ENCODE measurements at regions not wholly inside any gene's neighbourhood (a gene's known extent, or its start where the extent isn't known, plus 50 kb on each side); places are given as distances from the start of the nearest gene placed in this dataset.

DNA sequence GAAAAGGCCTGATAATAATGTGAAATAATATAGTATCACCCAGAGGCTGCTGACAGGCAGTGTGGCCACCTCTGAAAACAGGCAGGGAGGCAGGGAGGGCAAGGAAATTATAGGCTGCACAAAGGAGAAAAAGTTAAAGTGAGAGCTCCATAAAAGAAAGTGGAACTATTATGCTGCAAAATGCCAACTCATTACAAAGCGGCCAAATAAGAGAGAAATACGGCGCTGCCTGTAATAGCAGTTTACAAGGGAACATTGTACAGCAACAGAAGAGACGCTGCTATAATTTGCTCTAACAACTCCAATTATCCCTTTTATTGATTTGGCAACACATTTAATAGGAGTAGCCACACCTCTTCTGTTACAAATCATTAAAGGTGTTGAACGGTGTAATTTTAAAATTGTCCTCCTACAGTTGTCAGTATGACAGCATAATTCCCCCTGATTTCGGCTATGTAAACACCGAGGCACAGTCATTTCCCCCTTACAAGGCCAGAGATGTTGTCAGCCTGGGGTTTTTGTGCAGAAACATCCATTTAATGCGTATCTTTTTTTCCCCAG is 120.3 kb downstream of the MRM1 start:
- Histone ChIP-seq H3F3A (ENCODE audit: low read length, unreplicated experiment) (no peaks in the 10 kb centered on the region), H3K9me3 (ENCODE audit: low read length) (no peaks in the 10 kb centered on the region), H3K36me3 (ENCODE audit: low read depth, low read length) (no peaks in the 10 kb centered on the region), H2AFZ (ENCODE audit: low read length) (peak overlapping the region; percentile 78), H3K9me2 (replicated peaks; ENCODE audit: low read length) (no peaks in the 10 kb centered on the region), H3K4me1 (ENCODE audit: insufficient read depth, low read length) (0 out of 2 replicates have a peak, but pooled peaks cover 5% of the 10 kb centered on the region), H4K20me1 (ENCODE audit: low read length) (no peaks in the 10 kb centered on the region), H3K4me3 (ENCODE audit: low read length) (peak overlapping the region; percentile 58), H3K27ac (ENCODE audit: low read length) (no peak overlapping the region), H3K9ac (ENCODE audit: low read length) (no peak overlapping the region), H3K4me2 (ENCODE audit: low read length) (peak overlapping the region; percentile 81), H3K79me2 (ENCODE audit: low read length) (no peaks in the 10 kb centered on the region), H3K27me3 (ENCODE audit: low read length) (no peaks in the 10 kb centered on the region)
- BruUV-seq (replicated peaks): no TSS peak
- ATAC-seq: peak; percentile 22
- CTCF ChIA-PET: no interaction called here
- TF ChIP-seq EZH2 (IDR thresholded peaks at IDR 0.05; ENCODE audit: low read length, unreplicated experiment) (no peak), EZH2phosphoT487 (IDR thresholded peaks at IDR 0.05; ENCODE audit: borderline replicate concordance, low read length) (no peak)
- TF ChIP-seq, protein P1, sequence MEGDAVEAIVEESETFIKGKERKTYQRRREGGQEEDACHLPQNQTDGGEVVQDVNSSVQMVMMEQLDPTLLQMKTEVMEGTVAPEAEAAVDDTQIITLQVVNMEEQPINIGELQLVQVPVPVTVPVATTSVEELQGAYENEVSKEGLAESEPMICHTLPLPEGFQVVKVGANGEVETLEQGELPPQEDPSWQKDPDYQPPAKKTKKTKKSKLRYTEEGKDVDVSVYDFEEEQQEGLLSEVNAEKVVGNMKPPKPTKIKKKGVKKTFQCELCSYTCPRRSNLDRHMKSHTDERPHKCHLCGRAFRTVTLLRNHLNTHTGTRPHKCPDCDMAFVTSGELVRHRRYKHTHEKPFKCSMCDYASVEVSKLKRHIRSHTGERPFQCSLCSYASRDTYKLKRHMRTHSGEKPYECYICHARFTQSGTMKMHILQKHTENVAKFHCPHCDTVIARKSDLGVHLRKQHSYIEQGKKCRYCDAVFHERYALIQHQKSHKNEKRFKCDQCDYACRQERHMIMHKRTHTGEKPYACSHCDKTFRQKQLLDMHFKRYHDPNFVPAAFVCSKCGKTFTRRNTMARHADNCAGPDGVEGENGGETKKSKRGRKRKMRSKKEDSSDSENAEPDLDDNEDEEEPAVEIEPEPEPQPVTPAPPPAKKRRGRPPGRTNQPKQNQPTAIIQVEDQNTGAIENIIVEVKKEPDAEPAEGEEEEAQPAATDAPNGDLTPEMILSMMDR (conservative IDR thresholded peaks at IDR 0.05; ENCODE audit: low read depth, low read length): no peak
- intact Hi-C loops (cut with micrococcal nuclease): no loop called here
- POLR2A ChIA-PET (ENCODE audit: unreplicated experiment): no interaction called here
- DNase-seq: no peak

GRCh38 chr17:36722121-36722902 is 120.9 kb downstream of the MRM1 start:
- Histone ChIP-seq H3F3A (ENCODE audit: low read length, unreplicated experiment) (no peaks in the 10 kb centered on the region), H3K4me3 (ENCODE audit: low read length) (peak overlapping the region; percentile 58), H3K9me3 (ENCODE audit: low read length) (no peaks in the 10 kb centered on the region), H3K27me3 (ENCODE audit: low read length) (no peaks in the 10 kb centered on the region), H2AFZ (ENCODE audit: low read length) (peak overlapping the region; percentile 78), H3K36me3 (ENCODE audit: low read depth, low read length) (no peaks in the 10 kb centered on the region), H3K9me2 (replicated peaks; ENCODE audit: low read length) (no peaks in the 10 kb centered on the region), H3K79me2 (ENCODE audit: low read length) (no peaks in the 10 kb centered on the region), H4K20me1 (ENCODE audit: low read length) (no peaks in the 10 kb centered on the region), H3K4me2 (ENCODE audit: low read length) (peak overlapping the region; percentile 81), H3K27ac (ENCODE audit: low read length) (no peak overlapping the region), H3K4me1 (ENCODE audit: insufficient read depth, low read length) (0 out of 2 replicates have a peak, but pooled peaks cover 5% of the 10 kb centered on the region), H3K9ac (ENCODE audit: low read length) (no peak overlapping the region)
- POLR2A ChIA-PET (ENCODE audit: unreplicated experiment): no interaction called here
- intact Hi-C loops (cut with micrococcal nuclease): no loop called here
- CTCF ChIA-PET: no interaction called here
- BruUV-seq (replicated peaks): no TSS peak
- ATAC-seq (peak; percentile 80), DNase-seq (peak; percentile 33)
- TF ChIP-seq EZH2phosphoT487 (IDR thresholded peaks at IDR 0.05; ENCODE audit: borderline replicate concordance, low read length) (no peak), EZH2 (IDR thresholded peaks at IDR 0.05; ENCODE audit: low read length, unreplicated experiment) (no peak)
- TF ChIP-seq, protein P1 (conservative IDR thresholded peaks at IDR 0.05; ENCODE audit: low read depth, low read length): no peak

DNA sequence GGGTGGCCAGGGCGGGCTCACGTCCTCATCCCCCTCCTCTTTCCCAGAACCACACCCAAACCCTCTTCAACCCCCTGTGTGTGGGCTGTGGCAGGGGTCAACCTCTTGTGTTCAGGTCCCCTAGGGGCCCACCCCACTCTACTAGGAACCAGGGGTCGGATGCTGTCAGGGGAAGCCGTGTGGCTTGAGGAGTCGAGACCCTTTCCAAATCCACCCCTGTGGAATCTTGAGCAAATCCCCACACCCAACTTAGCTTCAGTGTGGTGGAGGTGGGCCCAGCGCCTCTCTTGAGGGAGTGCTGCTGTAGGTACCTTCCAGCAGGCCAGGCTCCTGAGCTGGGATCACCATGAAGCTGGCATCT is 121.5 kb downstream of the MRM1 start:
- Histone ChIP-seq H3K27me3 (ENCODE audit: low read length) (no peaks in the 10 kb centered on the region), H3K9ac (ENCODE audit: low read length) (no peak overlapping the region), H3K9me2 (replicated peaks; ENCODE audit: low read length) (no peaks in the 10 kb centered on the region), H3K36me3 (ENCODE audit: low read depth, low read length) (no peaks in the 10 kb centered on the region), H3K4me2 (ENCODE audit: low read length) (no peak overlapping the region), H3K79me2 (ENCODE audit: low read length) (no peaks in the 10 kb centered on the region), H3K4me1 (ENCODE audit: insufficient read depth, low read length) (0 out of 2 replicates have a peak, but pooled peaks cover 5% of the 10 kb centered on the region), H3K9me3 (ENCODE audit: low read length) (no peaks in the 10 kb centered on the region), H2AFZ (ENCODE audit: low read length) (peak overlapping the region; percentile 78; the same call in 1 of the 2 replicates), H3F3A (ENCODE audit: low read length, unreplicated experiment) (no peaks in the 10 kb centered on the region), H3K4me3 (ENCODE audit: low read length) (no peak overlapping the region), H3K27ac (ENCODE audit: low read length) (no peak overlapping the region), H4K20me1 (ENCODE audit: low read length) (no peaks in the 10 kb centered on the region)
- ATAC-seq (no peak), DNase-seq (no peak)
- intact Hi-C loops (cut with micrococcal nuclease): no loop called here
- TF ChIP-seq, protein P1 (conservative IDR thresholded peaks at IDR 0.05; ENCODE audit: low read depth, low read length): no peak
- TF ChIP-seq EZH2phosphoT487 (IDR thresholded peaks at IDR 0.05; ENCODE audit: borderline replicate concordance, low read length): no peak
- TF ChIP-seq EZH2 (IDR thresholded peaks at IDR 0.05; ENCODE audit: low read length, unreplicated experiment): no peak
- CTCF ChIA-PET: no interaction called here
- no TSS peak for BruUV-seq (replicated peaks)
- POLR2A ChIA-PET (ENCODE audit: unreplicated experiment): no interaction called here
